ENCODE measurements at regions not wholly inside any gene's neighbourhood (a gene's known extent, or its start where the extent isn't known, plus 50 kb on each side); places are given as distances from the start of the nearest gene placed in this dataset.

DNA sequence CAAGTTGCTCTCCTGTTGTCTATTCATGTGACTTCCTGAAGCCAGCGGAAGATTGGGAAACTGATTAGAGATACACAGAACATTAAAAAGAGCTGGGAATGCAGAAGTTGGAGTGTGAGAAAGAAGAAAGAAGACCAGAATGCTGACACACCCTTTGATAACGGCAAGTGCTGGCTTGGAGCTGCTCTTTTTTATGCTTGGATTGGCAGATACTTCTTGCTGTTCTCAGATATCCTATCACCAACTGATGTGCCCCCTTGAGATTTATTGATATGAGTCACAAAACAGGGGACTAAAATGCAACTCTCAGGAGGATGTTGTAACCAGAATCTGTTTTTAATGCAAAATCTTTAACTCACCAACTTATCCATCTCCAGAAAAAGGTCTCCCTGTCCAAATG lies 56.0 kb upstream of the ASTN2 start:
- Histone ChIP-seq H3K27me3 (no peaks in the 10 kb centered on the region), H3K27ac (no peak overlapping the region), H3K36me3 (no peaks in the 10 kb centered on the region), H3K9me3 (no peaks in the 10 kb centered on the region), H3K4me1 (no peaks in the 10 kb centered on the region), H3K4me3 (no peak overlapping the region)
- DNase-seq (ENCODE audit: low spot score in 2 of 2): no peak
- intact Hi-C loops (cut with DNase I; ENCODE audit: low total_unique reads): no loop called here
- TF ChIP-seq POLR2A (IDR thresholded peaks at IDR 0.05): no peak
- no peak for TF ChIP-seq POLR2AphosphoS5 (IDR thresholded peaks at IDR 0.05)
- TF ChIP-seq, protein P1, sequence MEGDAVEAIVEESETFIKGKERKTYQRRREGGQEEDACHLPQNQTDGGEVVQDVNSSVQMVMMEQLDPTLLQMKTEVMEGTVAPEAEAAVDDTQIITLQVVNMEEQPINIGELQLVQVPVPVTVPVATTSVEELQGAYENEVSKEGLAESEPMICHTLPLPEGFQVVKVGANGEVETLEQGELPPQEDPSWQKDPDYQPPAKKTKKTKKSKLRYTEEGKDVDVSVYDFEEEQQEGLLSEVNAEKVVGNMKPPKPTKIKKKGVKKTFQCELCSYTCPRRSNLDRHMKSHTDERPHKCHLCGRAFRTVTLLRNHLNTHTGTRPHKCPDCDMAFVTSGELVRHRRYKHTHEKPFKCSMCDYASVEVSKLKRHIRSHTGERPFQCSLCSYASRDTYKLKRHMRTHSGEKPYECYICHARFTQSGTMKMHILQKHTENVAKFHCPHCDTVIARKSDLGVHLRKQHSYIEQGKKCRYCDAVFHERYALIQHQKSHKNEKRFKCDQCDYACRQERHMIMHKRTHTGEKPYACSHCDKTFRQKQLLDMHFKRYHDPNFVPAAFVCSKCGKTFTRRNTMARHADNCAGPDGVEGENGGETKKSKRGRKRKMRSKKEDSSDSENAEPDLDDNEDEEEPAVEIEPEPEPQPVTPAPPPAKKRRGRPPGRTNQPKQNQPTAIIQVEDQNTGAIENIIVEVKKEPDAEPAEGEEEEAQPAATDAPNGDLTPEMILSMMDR (IDR thresholded peaks at IDR 0.05): no peak

DNA sequence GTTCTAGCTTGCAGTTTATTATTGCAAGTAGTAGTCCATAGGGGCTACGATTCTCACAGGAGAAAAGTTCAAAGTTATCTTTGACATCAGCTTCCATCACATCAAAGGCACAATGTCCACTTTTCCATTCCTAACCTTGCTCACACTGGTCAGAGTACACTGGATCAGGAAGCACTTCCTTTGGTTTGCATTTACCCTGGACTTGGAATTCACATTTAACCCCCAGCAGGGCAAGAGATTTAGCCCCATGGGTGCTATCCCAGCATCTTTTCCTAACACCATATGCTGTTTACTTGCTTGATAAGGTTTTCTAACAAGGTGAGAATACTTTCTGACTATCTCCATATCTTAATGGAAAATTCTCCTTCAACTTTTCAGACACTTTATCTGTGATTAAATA lies 55.6 kb upstream of the ASTN2 start:
- TF ChIP-seq, protein P1 (IDR thresholded peaks at IDR 0.05): no peak
- TF ChIP-seq POLR2A (IDR thresholded peaks at IDR 0.05) (no peak), POLR2AphosphoS5 (IDR thresholded peaks at IDR 0.05) (no peak)
- intact Hi-C loops (cut with DNase I; ENCODE audit: low total_unique reads): no loop called here
- no peaks in the 10 kb centered on the region for H3K36me3 ChIP-seq
- H3K4me3 ChIP-seq: no peak overlapping the region
- H3K27me3 ChIP-seq: no peaks in the 10 kb centered on the region
- no peak overlapping the region for H3K27ac ChIP-seq
- H3K4me1 ChIP-seq: no peaks in the 10 kb centered on the region
- no peaks in the 10 kb centered on the region for H3K9me3 ChIP-seq
- no peak for DNase-seq (ENCODE audit: low spot score in 2 of 2)

DNA sequence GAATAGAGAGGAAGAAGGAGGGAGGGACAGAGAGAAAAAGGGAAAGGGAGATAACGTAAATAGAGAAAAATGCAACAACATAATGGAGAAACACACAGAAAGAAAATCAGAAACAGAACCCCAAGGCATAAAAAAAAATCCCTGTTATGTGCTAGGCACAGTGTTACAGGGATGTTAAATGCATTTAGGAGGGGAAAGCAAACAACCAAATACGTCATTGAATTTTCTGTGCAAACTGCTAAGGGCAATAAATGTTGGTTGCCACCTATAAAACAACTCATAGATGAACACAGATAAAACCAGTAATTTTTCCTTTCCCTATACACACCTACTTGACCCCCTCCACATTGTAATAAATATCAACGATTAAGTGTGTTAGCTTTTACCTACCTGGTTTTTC lies 51.3 kb upstream of the ASTN2 start:
- no peak for DNase-seq (ENCODE audit: low spot score in 2 of 2)
- H3K4me3 ChIP-seq: no peak overlapping the region
- no peak overlapping the region for H3K27ac ChIP-seq

DNA sequence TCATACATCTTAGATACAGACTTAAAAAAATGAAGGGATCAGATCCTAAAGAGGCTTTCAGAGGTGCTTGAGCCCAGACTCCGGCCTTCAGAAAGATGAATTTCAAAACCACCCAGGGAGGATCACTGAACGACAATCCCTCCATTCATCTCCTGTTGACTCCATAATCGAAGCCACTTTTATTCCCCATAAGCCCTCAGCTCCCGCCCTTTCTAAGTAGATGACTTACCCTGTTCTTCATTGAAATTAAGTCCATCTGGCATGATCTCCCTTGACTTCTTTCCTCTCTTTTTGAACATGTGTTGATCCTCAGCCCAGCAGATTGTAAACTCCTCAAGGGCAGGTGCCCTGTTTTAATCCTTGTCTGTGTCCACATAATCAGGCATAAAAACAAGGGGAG lies 50.8 kb upstream of the ASTN2 start:
- H3K4me1 ChIP-seq: no peaks in the 10 kb centered on the region
- H3K9me3 ChIP-seq: no peaks in the 10 kb centered on the region
- TF ChIP-seq POLR2AphosphoS5 (IDR thresholded peaks at IDR 0.05) (no peak), POLR2A (IDR thresholded peaks at IDR 0.05) (no peak)
- TF ChIP-seq, protein P1 (IDR thresholded peaks at IDR 0.05): no peak
- no peak for DNase-seq (ENCODE audit: low spot score in 2 of 2)
- intact Hi-C loops (cut with DNase I; ENCODE audit: low total_unique reads): no loop called here
- H3K4me3 ChIP-seq: no peak overlapping the region
- H3K27me3 ChIP-seq: no peaks in the 10 kb centered on the region
- H3K36me3 ChIP-seq: no peaks in the 10 kb centered on the region
- no peak overlapping the region for H3K27ac ChIP-seq

More for the DNA sequence above, 51.3 kb upstream of the ASTN2 start:
- TF ChIP-seq POLR2AphosphoS5 (IDR thresholded peaks at IDR 0.05) (no peak), POLR2A (IDR thresholded peaks at IDR 0.05) (no peak)
- TF ChIP-seq, protein P1 (IDR thresholded peaks at IDR 0.05): no peak
- Histone ChIP-seq H3K9me3 (no peaks in the 10 kb centered on the region), H3K4me1 (no peaks in the 10 kb centered on the region), H3K27me3 (no peaks in the 10 kb centered on the region), H3K36me3 (no peaks in the 10 kb centered on the region)
- intact Hi-C loops (cut with DNase I; ENCODE audit: low total_unique reads): no loop called here

DNA sequence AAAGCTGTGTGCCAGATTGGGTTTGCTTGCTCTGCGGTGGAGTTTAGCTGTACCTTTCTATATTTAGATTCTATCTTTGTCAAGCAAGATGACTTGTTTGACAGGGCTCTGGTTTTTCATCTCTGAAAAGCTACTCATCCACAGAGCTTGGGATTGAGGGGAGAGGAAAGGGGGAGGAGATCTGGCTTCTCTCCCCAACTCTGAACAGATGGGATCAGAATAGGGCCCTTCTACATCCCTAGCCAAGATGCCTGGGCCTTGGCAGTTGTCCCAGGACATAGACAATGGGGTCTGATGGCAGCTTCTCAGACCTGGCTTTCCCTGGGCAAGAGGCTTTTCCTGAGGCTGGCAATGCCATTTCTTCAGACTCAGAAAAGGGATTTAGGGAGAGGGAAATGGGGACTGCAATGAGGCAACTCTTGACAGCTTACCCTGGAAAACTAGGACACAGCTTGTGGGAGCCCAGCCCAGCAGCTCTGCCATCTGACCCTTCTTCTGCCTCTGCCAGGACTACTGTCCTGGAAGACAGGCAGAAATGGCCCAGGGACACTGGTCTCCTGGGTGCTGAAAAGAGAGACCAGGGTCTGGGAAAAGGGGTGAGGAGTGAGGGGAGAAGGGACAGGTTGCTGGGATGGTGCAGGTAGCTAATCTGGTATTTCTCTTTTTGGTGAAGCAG lies 50.2 kb upstream of the ASTN2 start:
- Histone ChIP-seq H3K4me1 (no peaks in the 10 kb centered on the region), H3K36me3 (no peaks in the 10 kb centered on the region), H3K27ac (no peak overlapping the region), H3K4me3 (no peak overlapping the region), H3K9me3 (no peaks in the 10 kb centered on the region), H3K27me3 (no peaks in the 10 kb centered on the region)
- no peak for TF ChIP-seq POLR2AphosphoS5 (IDR thresholded peaks at IDR 0.05)
- TF ChIP-seq, protein P1 (IDR thresholded peaks at IDR 0.05): no peak
- TF ChIP-seq POLR2A (IDR thresholded peaks at IDR 0.05): no peak
- no peak for DNase-seq (ENCODE audit: low spot score in 2 of 2)
- intact Hi-C loops (cut with DNase I; ENCODE audit: low total_unique reads): no loop called here
